ENCODE measurements at regions not wholly inside any gene's neighbourhood (a gene's known extent, or its start where the extent isn't known, plus 50 kb on each side); places are given as distances from the start of the nearest gene placed in this dataset.
"Not testable (repeated sequence)": the region's sequence is repeated elsewhere in the genome, so short reads cannot be mapped to it uniquely, and the experiment has no call there.

- no peak for DNase-seq (ENCODE audit: low spot score)
- TF ChIP-seq CTCF (IDR thresholded peaks at IDR 0.05; ENCODE audit: extremely low read depth, missing control alignments): no peak
Observed at GRCh38 chr2:43146083-43146482, 80.3 kb downstream of the ZFP36L2 start.

- TF ChIP-seq CTCF (IDR thresholded peaks at IDR 0.05; ENCODE audit: extremely low read depth, missing control alignments): no peak
- DNase-seq (ENCODE audit: low spot score): no peak
Observed at GRCh38 chr2:43144263-43144662, 82.1 kb downstream of the ZFP36L2 start.

- no peak for DNase-seq (ENCODE audit: low spot score)
- TF ChIP-seq CTCF (IDR thresholded peaks at IDR 0.05; ENCODE audit: extremely low read depth, missing control alignments): no peak
Observed at GRCh38 chr2:43143756-43144155, 82.7 kb downstream of the ZFP36L2 start.

GRCh38 chr2:43142921-43143438 is 83.4 kb downstream of the ZFP36L2 start:
- TF ChIP-seq CTCF (IDR thresholded peaks at IDR 0.05; ENCODE audit: extremely low read depth, missing control alignments): no peak
- DNase-seq (ENCODE audit: low spot score): no peak

GRCh38 chr2:43141636-43142151 is 84.7 kb downstream of the ZFP36L2 start:
- not testable (repeated sequence) for DNase-seq (ENCODE audit: low spot score)

- no peak for TF ChIP-seq CTCF (IDR thresholded peaks at IDR 0.05; ENCODE audit: extremely low read depth, missing control alignments)
Observed at GRCh38 chr2:43139996-43140621, 86.3 kb downstream of the ZFP36L2 start.

GRCh38 chr2:43139501-43139900 is 86.9 kb downstream of the ZFP36L2 start:
- TF ChIP-seq CTCF (IDR thresholded peaks at IDR 0.05; ENCODE audit: extremely low read depth, missing control alignments): no peak
- no peak for DNase-seq (ENCODE audit: low spot score)

More at GRCh38 chr2:43139996-43140621, 86.3 kb downstream of the ZFP36L2 start:
- no peak for DNase-seq (ENCODE audit: low spot score)

- TF ChIP-seq CTCF (IDR thresholded peaks at IDR 0.05; ENCODE audit: extremely low read depth, missing control alignments): no peak
- DNase-seq (ENCODE audit: low spot score): no peak
Observed at GRCh38 chr2:43138441-43138840, 88.0 kb downstream of the ZFP36L2 start.

Measured in GM20000 (cell line).